ENCODE measurements at regions not wholly inside any gene's neighbourhood (a gene's known extent, or its start where the extent isn't known, plus 50 kb on each side); places are given as distances from the start of the nearest gene placed in this dataset.

DNA sequence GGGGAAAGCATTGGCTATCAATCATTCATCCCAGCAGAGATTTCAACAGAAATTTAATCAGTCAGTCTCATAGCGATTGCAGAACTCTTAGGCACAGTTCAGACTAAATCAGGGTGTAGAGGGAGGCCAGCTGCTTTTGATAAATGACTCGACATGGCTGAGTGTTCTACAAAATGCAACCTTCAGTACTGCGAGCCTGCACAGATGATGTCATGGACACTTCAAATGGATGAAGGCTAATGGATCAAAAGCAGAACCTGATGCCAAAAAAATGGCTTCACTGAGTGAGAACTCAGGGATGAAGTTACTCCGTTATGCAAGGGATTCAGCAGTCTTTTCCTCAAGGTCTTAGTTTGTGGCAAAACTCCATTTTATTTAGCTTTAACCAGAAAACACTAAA is 167.3 kb downstream of the DACT1 start:
- no peak for FAIRE-seq
- no peak for DNase-seq (ENCODE audit: extremely low spot score, insufficient read length, low read depth)

DNA sequence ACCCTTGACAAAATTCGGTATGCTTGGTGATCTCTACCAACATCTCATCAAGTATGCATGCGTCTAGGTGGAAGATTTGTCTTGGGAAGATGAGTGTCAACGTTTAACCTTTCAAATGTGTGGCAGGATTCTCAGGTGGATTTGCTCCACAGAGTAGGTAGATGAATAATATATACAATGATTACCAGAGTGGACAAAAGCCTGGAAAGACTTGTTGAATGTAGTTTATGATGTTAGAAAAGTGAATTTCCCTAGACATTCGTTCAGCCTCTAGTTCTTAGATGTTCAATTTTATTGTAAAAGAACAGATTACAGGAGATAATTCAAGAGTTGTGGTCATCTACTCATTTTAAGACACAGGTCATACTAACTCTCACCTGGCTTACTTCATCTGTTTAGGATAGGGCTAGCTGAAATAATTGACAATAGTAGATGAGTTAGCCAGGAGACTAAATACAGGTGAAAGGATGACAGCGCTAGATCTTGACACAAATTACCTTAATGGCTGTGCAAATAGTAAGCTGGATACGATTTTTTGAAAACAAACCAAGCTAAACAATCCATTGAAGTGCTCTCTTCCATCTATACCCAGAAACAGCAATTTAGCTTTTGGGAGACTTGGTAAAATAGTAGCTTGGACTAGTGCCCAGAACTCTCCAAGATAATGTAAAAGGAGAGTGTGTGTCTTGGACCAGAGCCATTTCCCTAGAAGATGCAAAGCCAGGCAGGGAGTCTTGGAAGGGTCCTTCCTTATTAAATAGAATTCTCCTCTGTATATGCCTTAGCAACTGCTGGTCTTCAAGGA is 168.0 kb downstream of the DACT1 start:
- FAIRE-seq, result no peak
- no peak for DNase-seq (ENCODE audit: extremely low spot score, insufficient read length, low read depth)

DNA sequence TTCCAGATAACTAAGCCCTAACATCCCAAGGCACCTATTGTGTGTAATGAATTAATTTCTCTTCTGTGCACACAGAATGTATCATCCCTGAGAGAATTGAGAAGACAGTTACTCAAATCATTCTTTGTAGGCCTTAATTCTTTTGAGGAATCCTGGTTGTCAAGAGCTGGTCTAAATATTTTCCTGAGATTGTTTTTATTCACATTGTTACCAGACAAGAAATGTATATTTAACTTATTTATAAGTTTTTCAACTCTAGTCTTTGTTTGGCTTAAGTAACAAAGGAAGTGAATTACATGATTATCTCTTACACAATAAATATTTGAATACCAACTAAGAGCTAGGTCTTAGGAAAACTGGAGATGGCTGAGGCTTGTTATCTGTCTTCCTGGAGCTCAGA is 169.4 kb downstream of the DACT1 start:
- DNase-seq (ENCODE audit: extremely low spot score, insufficient read length, low read depth) (no peak), FAIRE-seq (no peak)

DNA sequence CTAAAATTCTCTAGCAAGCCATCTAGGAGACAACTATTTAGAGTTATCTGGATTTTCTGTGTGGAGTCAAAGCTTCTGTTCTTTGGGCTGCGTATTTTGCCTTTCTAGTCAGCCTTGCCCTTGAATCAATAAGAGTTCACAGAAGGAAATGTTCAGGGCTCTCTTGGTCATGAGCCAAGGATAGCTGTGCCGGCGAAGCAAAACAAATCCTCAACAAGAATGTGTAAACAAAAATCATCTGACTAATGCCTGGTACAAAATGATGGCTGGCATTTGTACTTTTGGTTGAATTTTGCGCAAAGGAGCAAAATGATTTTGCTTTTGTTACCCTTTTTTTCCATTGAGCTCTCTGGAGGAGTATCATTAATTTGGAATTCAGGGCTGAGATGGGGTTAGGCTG is 171.1 kb downstream of the DACT1 start:
- DNase-seq (ENCODE audit: extremely low spot score, insufficient read length, low read depth), result no peak

DNA sequence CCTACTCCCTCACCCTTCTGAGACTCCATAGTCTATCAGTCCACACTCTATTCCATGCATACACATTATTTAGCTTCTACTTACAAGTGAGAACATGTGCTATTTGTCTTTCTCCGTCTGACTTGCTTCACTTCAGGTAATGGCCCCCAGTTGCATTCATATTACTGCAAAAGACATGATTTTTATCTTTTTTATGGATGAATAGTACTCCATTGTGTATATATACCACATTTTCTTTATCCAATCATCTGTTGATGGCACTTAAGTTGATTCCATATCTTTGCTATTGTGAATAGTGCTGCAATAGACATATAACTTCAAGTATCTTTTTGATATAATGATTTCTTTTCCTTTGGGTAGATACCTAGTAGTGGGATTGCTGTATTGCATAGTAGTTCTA is 171.8 kb downstream of the DACT1 start:
- FAIRE-seq (no peak), DNase-seq (ENCODE audit: extremely low spot score, insufficient read length, low read depth) (no peak)

More for the DNA sequence above, 171.1 kb downstream of the DACT1 start:
- FAIRE-seq, result no peak

DNA sequence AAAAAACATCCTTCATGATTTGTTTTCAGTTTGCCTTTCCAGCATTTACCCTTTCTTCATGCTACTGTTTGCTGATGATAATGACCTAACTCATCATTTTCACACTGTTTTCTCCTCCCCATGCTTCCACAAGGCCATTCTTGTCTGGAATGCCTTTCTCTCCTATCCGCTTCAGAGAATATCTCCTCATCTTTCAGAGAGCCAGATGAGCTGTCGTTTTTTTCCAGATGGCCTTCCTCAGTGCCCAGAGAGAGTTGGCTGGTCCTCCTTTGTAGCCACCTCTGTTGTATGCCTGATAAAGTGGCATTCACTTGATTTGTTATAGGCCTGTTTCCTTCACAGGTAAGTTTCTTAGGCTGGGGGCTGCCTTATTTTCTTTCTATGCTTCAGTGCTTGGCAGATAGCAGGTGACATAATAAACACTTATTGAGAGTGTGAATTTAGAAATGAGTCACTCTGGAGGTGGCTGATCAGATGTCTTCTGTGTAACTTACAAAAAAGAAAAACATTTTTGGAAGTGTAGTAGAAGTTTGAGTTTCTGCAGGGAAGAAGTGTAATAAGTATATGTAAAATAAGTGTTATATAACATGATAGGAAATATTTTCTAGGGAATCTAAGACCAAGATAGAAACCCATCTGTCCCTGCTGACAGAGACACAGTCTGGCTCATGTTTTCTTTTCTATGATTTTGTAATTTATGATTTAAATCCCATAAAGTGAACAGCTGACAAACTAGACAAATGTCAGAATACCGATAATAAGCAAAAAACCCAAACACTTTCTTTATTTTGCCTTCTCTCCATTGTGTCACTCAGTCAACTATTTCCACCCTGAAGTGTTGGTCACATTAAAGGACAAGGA is 174.5 kb downstream of the DACT1 start:
- FAIRE-seq, result peak; percentile 85

DNA sequence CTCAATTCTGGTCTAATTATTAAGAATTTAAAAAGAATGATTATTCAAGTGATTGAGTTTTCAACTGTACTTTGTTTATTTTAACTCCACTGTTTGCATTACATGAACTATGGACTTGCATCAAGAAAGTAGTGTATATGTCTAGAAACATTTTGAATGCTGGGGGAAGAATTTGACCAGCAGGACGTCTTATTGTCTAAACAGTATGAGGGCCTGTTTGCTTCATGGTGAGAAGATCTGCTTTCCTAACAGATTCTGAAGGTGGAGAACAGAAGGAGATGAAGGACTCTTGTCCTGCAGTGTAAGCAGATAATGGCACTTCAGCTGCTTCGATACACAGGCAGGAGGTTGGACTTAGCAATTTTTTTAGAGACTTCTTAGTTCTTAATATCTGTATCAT is 176.0 kb downstream of the DACT1 start:
- DNase-seq (ENCODE audit: extremely low spot score, insufficient read length, low read depth) (no peak), FAIRE-seq (peak; percentile 21)

More for the DNA sequence above, 174.5 kb downstream of the DACT1 start:
- DNase-seq (ENCODE audit: extremely low spot score, insufficient read length, low read depth), result no peak

DNA sequence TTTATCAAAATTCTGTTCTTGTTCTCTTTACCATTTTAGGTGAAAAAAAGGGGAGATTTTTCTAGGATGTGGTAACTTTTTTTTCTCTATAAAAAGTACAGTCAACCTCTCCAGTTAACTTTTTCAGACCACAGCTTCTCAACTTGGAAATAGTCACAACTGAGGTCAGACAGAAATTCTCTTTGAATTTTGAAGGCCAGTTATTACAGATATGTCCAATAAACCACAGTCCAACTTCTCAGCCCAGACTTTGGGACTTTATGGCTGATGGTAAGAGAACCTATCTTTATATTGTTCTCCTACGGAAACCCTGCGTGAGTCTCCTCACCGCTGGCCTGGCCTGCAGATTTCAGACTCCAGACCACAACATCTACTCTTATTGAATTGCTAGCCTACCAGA is 176.7 kb downstream of the DACT1 start:
- no peak for DNase-seq (ENCODE audit: extremely low spot score, insufficient read length, low read depth)
- no peak for FAIRE-seq

DNA sequence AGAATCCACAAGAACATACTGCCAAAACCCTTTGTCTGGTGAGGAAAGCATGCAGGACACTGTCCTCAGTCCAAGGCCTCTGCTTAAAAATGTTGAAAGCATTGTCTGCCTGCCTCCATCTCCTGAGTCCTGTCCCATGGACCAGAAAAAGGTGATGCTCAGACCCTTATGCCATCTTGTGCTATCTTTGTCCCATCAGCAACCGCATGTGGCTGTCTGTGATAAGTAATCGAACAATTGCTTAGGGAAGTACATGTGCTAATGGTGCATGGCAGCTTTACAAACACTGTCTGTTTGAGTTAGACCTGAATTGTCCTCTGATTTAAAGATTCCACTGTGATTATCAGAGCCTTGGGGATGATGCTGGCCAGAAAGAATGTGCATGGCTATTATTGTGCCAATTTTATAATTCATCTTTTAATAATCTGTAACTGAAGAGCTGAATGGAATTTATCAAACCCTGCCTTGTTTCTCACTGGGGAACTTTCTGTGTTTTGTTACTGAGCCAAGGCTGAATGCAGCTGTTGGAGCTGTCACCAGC is 177.5 kb downstream of the DACT1 start:
- DNase-seq (ENCODE audit: extremely low spot score, insufficient read length, low read depth) (no peak), FAIRE-seq (no peak)

DNA sequence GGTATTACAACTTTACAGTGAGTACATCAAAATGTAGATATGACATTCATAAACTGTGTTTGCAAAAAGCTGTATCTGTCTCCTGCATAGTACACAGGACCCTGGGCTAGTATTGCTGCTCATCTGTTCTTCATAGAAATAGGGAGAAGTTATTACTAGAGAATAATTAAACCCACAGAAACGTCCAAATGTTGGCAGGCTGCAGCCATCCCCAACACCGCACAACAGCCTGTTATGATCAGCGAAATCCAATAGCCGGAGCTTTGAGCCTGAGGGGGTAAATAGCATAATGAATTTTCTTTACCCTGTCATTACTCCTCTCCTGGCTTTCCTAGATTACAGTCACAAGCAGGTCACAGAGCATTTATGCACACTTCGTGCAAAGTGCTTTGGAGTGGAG is 178.0 kb downstream of the DACT1 start:
- DNase-seq (ENCODE audit: extremely low spot score, insufficient read length, low read depth) (no peak), FAIRE-seq (no peak)

DNA sequence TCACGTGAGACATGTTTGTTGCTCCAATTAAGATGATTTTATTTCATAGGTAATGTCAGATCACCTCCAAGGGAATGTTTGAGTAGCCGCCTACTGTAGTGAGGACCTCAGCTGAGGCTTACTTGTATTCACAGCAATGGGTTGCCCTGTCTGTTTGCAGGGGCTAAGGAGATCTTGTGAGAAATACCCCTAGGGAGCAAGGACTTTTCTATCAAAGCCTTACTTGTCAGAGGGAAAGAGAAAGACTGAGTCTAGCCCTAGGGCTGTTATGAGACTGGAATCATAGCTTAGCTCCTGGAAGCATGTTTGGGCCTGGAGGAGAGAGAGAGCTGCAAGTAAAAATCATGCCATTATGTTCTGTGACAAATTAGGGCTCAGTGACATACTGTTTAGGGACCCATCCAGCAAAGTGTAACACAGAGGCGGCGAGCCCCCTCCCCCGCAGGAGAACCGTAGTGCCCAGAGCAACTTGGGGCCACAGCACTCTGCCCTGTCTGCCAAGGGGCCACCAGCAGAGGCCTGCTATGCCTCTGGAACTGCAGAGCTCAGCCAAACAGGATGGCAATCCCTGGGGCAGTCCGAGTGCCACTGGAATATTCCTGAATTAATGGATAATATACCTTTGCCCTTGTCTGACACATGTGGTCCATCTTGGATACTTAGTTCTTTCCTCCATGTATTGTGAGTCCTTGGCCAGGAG is 178.8 kb downstream of the DACT1 start:
- FAIRE-seq (no peak), DNase-seq (ENCODE audit: extremely low spot score, insufficient read length, low read depth) (no peak)

DNA sequence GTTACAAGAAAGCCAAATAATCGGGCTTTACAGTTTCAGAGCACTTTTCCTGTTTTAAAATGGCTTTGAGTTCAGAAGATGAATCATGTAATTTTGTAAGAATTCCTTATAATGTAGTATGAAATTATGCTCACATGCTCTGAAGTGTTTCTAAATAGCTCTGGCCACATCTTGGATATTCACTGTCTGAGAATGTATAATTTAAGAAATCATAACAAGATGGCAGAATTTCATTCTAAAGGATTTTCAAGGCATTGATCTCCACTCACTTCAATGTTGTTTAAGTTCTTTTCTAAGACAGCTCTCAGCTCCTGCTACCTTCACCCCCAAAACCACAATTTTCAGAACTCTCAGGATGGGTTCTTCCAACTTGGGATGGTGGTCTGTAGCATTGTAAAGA is 180.1 kb downstream of the DACT1 start:
- no peak for FAIRE-seq
- DNase-seq (ENCODE audit: extremely low spot score, insufficient read length, low read depth), result no peak

DNA sequence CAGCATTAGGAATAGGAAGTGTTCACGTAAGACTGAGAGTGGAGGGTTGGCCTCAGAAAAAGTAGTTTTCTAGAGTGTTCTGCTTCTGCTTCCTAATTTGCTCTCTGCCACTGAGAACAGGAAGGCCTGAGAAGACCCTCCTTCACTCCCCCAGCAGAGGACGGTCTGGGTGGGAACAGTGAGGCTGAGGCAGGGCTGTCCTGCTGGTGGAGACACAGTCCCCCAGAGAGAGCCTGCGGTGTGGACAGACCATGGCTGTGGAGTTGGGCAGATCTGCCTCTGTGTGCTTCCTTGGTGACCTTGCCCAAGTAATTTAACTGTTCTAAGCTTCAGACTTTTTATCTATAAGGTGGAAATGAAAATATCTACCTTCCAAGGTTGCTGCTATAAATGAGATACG is 182.3 kb downstream of the DACT1 start:
- FAIRE-seq (no peak), DNase-seq (ENCODE audit: extremely low spot score, insufficient read length, low read depth) (no peak)

DNA sequence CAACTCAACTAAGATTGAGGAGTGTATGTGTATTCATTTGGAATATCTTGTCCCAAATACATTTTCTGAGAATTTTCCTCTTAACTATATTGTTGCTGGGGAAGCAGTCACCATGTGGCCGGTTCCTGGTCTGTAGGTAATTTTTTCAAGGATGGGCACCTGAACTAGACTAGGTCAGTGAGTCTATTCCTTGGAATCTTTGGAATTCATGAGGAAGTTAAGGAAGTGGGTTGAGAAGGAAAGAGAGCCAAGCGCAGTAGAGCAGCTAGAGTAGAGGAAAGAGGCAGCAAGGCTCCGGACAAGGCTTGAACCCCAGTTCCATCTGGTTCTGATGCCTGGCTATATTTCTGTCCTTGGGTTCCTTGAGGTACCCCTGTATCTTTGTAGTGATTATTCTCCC is 183.7 kb downstream of the DACT1 start:
- DNase-seq (ENCODE audit: extremely low spot score, insufficient read length, low read depth), result no peak
- no peak for FAIRE-seq

DNA sequence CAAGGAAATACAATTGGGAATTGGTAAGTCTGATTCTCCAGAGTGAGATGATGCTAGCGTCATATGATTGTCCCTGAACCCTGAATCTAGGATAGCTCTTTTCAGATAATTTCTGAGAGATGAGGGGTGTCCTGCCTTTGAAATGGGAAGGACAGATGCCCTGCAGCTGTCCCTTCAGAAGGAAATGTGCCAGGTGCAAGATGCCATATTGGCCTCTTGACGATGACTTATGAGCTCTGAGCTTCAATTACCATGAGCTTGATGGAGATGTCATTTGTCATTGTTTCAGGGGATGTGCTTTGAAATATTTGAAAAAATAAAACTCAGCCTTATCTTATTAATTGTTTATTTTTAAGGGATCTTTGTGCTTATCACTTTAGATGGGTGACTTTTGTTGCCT is 185.1 kb downstream of the DACT1 start:
- FAIRE-seq, result no peak
- no peak for DNase-seq (ENCODE audit: extremely low spot score, insufficient read length, low read depth)

DNA sequence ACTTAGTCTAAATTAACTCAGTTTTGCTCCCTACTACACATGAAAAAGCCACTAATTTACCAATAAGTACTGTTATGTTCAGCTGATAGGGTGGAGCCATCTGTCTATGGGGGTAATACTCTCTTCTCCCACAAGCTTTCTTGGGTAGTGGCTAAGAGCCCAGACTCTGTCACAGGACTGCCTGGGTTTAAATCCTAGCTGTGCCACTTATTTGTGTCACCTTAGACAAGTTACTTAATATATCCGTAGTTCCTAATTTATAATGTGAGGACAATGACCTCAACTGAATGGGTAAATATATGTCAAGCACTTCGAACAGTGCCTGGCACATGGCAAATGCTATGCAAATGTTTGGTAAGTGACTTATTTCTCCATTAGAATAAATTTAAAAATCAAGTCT is 185.6 kb downstream of the DACT1 start:
- FAIRE-seq, result no peak
- no peak for DNase-seq (ENCODE audit: extremely low spot score, insufficient read length, low read depth)

DNA sequence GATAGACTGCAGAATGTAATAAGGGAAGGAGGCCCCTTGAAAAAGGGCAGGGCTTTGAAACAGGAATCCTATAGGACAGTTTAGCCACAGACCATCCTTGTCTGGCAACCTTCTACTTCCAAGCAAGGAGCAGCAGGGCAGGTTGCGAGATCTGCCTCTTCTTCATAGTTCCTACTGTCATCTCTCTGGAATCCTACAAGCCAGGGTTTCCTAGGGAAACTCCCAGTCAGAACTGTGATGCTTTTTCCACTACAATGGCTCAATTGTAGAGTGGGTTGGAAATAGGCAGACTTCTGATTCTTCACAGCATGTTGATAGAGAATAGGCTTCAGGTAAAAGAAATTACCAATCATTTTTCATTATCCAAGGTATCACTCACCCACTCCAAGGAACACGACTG is 186.3 kb downstream of the DACT1 start:
- DNase-seq (ENCODE audit: extremely low spot score, insufficient read length, low read depth), result no peak

DNA sequence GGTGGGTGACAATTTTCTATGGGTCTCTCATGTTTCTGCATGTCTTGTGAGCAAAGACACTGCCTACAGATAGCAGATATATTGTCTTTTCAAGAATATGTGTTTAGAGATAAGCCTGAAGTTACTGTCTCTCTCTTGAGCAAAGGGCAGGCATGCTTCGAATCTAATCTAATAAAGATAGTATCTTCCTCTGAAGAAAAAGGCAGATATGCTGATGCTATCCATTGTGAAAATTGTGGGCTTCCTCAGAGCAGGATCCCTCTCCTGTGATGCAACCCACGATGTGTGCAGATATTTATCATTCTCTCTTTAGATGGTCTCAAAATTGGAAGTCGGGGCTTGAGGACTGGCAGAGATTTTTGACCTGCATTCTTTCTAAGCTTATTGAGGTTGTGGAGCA is 187.0 kb downstream of the DACT1 start:
- DNase-seq (ENCODE audit: extremely low spot score, insufficient read length, low read depth) (no peak), FAIRE-seq (no peak)

More for the DNA sequence above, 186.3 kb downstream of the DACT1 start:
- no peak for FAIRE-seq

DNA sequence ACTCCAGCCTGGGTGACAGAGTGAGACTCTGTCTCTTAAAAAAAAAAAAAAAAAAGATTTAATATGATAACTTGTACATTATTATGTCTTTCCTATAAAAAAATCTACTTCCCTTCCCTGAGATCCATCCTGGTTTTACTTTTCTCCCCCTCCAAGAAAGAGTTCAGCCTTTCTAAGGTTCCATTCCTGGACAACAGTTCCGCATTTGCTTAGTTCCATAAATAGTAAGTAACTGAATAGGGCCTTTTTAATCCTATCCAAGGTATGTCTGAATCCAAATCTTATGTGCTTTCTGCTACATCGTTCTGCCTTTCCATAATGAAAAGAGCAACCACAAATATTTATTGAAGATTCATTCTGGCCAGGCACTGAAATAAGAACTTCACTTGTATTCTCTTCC is 187.8 kb downstream of the DACT1 start:
- DNase-seq (ENCODE audit: extremely low spot score, insufficient read length, low read depth), result no peak
- no peak for FAIRE-seq

DNA sequence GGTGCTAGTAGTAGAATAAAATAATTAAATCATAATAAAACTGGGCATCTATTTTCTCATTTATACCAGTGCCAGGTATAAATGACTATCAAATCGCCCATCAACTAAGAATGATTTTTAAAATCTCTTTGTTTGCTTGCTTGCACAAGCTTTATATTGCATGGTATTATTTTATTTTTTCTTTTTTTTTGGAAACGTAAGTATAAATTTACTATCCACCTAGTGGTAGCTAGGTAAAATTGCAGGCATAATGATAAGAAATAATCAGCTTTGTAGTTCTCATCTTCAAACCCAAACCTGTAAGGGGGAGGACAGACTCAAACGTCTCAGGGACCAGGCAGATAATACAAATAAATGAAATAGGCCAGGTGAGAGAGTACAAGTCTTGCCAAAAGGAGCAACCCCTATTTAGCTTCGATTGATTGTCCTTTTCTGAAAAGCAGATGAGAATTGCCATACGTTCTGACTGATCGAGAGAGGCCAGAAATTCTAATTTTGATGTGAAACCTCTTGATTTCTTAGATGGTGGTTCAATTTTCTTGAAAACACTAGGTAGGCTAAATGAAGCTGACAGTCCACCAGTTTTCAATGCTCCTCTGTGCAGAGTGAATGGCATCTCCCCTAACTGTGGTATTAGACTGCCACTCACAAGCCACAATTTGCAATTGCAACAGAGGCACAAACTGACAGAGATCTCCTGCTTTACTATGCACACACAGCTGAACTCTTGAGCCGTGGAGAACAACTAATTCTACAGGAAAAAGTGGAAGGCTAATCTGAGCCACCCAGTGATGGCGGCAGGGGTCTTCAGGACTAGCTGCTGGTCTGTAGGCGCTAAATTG is 189.3 kb downstream of the DACT1 start:
- FAIRE-seq (no peak), DNase-seq (ENCODE audit: extremely low spot score, insufficient read length, low read depth) (no peak)
